GM21529 (cell line): ENCODE measurements at regions not wholly inside any gene's neighbourhood (a gene's known extent, or its start where the extent isn't known, plus 50 kb on each side); places are given as distances from the start of the nearest gene placed in this dataset.

Experiments used
- ATAC-seq: cut with Tn5 transposase; IDR thresholded peaks from one replicate; pipeline ENCODE4 v1.9.1; 2021; ENCODE audit not compliant: unreplicated experiment

- no peak for ATAC-seq
These were observed 128.7 kb upstream of the PKDCC start for GRCh38 chr2:41919135-41919534.

- ATAC-seq, result no peak
These were observed 127.6 kb upstream of the PKDCC start for GRCh38 chr2:41920181-41920580.

DNA sequence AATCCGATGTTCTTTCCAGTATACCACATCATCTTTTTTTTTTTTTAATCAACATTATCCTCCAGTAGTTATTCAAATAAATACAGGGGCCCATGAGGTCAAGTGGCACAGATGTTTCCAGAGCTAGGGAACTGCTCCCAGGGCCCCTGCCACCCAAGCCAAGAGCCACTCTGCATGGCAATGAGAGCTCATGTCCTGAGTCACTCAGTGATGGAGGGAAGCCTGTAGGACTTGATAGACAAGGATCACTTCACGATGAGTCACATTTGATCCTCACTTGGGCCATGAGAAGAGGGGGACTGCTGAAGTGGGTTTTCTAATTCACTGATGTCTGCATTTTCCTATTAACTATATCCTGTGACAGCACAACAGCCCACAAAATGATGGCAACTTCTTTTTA is 127.0 kb upstream of the PKDCC start:
- no peak for ATAC-seq

DNA sequence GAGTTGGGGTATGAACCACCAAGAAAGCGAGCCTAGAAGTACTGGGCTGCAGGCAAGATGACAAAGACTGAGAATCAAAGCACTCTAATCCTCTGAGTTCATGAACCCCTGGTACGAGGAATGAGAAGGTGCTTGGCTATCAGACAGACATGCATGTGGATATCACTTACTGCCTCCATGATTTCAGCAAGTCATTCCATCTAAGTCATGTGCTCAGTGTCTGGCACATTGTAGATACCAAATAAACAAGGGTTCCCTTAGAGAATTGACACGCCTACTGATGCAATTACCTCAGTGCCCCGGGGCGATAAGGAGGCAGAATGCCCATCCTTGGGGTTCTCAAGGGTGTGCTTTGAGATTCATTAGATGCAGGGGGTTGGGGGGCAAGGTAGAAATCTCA is 125.6 kb upstream of the PKDCC start:
- no peak for ATAC-seq

DNA sequence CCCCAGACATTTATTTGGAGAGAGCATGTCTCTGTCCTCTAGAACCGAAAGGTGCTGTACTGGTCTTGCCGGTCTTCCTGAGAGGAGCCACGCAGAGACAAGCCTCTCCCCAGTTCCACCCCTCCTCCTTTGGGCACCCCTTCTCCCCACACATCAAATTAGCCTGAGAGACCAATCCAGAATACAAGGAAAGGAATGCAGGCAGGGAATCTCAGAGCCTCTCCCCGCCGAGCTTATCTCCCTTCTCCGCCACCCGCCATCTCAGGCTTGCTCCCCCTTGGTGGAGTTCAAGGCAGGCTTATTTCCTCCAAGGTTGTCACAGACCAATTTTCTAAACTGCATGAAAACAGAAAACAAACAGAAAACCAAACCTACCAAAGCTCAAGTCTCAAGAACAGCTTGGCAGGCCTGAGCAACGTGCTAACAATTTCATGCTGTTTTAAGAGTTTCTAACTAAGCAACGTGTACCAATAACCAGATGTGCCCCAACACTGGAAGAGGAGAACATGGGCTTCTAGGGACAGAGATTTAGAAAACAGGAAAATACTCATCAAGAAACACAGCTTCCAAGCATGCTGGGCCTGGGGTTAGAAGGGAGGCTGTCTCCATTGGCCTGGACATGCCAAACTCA is 124.5 kb upstream of the PKDCC start:
- ATAC-seq, result no peak

DNA sequence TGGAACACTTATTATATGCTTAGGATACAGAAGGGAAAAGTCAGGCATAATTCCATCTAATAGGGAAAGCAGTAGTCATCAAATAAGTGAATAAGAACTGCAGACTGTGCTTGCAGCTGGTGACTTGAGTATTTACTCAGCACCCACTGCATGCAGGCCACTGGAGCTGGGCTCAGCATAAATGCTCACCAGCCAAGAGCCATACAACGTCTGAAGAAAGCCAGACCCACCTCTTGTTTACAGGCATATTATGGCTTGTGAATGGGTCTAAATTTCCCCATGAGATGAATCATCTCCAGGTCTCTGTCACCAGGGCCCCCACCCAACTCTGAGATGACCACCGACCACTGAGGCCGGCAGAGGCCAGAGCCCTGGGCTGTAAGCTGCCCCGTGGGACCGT is 123.8 kb upstream of the PKDCC start:
- ATAC-seq, result no peak

GRCh38 chr2:41924709-41925408 is 123.0 kb upstream of the PKDCC start:
- ATAC-seq, result no peak

DNA sequence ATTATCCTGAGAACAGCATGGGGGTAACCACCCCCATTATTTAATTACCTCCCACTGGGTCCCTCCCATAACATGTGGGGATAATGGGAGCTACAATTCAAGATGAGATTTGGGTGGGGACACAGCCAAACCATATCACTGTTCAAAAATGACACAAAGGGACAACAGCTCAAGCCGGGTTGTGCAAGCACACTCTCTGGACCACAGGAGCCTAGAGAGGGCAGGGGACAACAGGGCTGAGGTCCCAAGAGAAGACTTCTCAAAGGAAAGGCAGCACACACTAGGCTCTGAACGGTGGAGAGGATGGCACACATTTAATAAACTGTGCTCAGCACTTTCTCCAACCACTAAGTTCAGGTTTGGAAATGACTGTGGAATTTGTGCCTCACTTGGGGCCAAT is 122.1 kb upstream of the PKDCC start:
- no peak for ATAC-seq

- ATAC-seq, result no peak
These were observed 120.9 kb upstream of the PKDCC start for GRCh38 chr2:41926614-41927580.

GRCh38 chr2:41927581-41928264 is 120.1 kb upstream of the PKDCC start:
- no peak for ATAC-seq

GRCh38 chr2:41928526-41928925 is 119.3 kb upstream of the PKDCC start:
- no peak for ATAC-seq

GRCh38 chr2:41930807-41931566 is 116.8 kb upstream of the PKDCC start:
- no peak for ATAC-seq

- no peak for ATAC-seq
These were observed 115.4 kb upstream of the PKDCC start for GRCh38 chr2:41932241-41933045.

- no peak for ATAC-seq
These were observed 114.8 kb upstream of the PKDCC start for GRCh38 chr2:41933046-41933420.

- no peak for ATAC-seq
These were observed 114.1 kb upstream of the PKDCC start for GRCh38 chr2:41933585-41934320.

DNA sequence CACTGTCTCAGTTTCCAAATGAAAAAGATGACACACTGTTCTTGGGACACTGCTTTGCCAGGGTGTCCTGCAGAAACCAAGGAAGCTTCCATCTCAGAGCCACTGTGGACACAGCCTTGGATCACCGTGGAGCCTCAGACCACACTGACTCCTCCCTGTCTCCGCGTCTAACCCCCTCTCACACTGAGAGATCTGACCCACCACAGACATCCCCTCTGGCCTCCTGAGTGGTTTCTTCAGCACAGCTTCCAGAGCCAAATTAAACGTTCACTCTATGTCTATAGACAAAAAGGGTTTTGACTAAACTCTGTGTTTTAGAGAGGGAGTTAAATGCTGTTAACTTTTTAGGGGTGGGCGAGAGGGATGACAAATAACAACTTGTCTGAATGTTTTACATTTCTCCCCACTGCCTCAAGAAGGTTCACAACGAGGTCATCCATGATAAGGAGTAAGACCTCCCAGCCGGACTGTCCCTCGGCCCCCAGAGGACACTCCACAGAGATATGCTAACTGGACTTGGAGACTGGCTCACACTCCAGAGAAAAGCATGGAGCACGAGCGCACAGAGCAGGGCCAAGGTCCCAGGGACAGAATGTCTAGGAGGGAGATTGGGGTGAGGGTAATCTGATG is 113.4 kb upstream of the PKDCC start:
- no peak for ATAC-seq

DNA sequence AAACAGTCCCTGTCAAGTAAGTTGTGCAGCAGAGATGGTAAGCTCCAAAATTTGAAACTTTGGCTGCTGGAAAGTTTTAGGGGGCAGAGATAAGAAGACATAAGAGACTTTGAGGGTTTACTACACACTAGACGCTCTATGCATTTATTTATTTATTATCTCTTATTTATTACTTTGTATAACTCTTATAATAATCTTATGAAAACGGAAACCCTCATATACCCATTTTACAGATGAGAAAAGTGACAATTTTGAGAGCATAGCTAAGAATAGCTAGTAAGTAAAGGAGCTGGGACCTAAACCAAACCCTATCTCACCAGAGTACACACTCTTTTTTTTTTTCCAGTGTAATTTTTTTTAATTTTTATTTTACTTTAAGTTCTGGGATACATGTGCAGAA is 112.8 kb upstream of the PKDCC start:
- no peak for ATAC-seq

GRCh38 chr2:41935825-41936224 is 112.0 kb upstream of the PKDCC start:
- no peak for ATAC-seq
